Caco-2 (cell line): ENCODE measurements at regions not wholly inside any gene's neighbourhood (a gene's known extent, or its start where the extent isn't known, plus 50 kb on each side); places are given as distances from the start of the nearest gene placed in this dataset.
"Not testable (repeated sequence)": the region's sequence is repeated elsewhere in the genome, so short reads cannot be mapped to it uniquely, and the experiment has no call there.

Source experiments
- BruUV-seq: library from RNA; stranded (reverse); fragments of 400-500 nt; replicated peaks from 2 replicates; lab custom pipeline; 2021; lab: Mats Ljungman, UMichigan
- CTCF ChIA-PET: fragments of 300-600 bp; sonication (Branson Sonifier 250); formaldehyde crosslinking; loops from one replicate; lab custom pipeline; 2022; ENCODE audit warnings: antibody characterized with exemption; lab: Charles Lee
- POLR2A ChIA-PET: fragments of 300-600 bp; sonication (Branson Sonifier 250); formaldehyde crosslinking; loops from one replicate; lab custom pipeline; 2022; ENCODE audit warnings: antibody characterized with exemption; lab: Charles Lee
- DNase-seq, 2 experiments: peaks; one replicate each; pipeline versions ENCODE4 v3.0.0 to v3.0.0-alpha.2; 2020 to 2022
- H3K27me3 ChIP-seq: replicated peaks from 2 replicates; pipeline ENCODE4 v1.6.0; 2011; ENCODE audit warnings: low read length; ENCODE audit not compliant: control insufficient read depth, insufficient read depth
- H3K36me3 ChIP-seq: 2 replicates; pipeline ENCODE4 v1.5.1; 2011; ENCODE audit warnings: low read length; ENCODE audit not compliant: control insufficient read depth, insufficient read depth
- H3K4me1 ChIP-seq: fragments of 250-450 bp; sonication (Bioruptor Pico); 2 replicates; pipeline ENCODE4 v1.5.1; 2020; ENCODE audit warnings: mild to moderate bottlenecking
- H3K4me3 ChIP-seq: 2 replicates; pipeline ENCODE4 v1.5.1; 2011; ENCODE audit warnings: low read depth, mild to moderate bottlenecking, control low read depth, low read length
- H3K9me3 ChIP-seq: fragments of 250-450 bp; sonication (Bioruptor Pico); 2 replicates; pipeline ENCODE4 v1.5.1; 2020; ENCODE audit warnings: mild to moderate bottlenecking, moderate library complexity
- H3K27ac Mint-ChIP-seq: one replicate; pipeline ENCODE4 v1.8.0; 2022; ENCODE audit warnings: mixed read lengths; ENCODE audit not compliant: unreplicated experiment
- H3K27me3 Mint-ChIP-seq: one replicate; pipeline ENCODE4 v1.8.0; 2022; ENCODE audit warnings: mixed read lengths; ENCODE audit not compliant: insufficient read depth, unreplicated experiment
- H3K36me3 Mint-ChIP-seq: one replicate; pipeline ENCODE4 v1.8.0; 2022; ENCODE audit warnings: mild to moderate bottlenecking, mixed read lengths; ENCODE audit not compliant: insufficient read depth, unreplicated experiment
- H3K4me1 Mint-ChIP-seq: one replicate; pipeline ENCODE4 v1.8.0; 2022; ENCODE audit warnings: low read depth, mixed read lengths; ENCODE audit not compliant: unreplicated experiment
- H3K4me3 Mint-ChIP-seq: one replicate; pipeline ENCODE4 v1.8.0; 2022; ENCODE audit warnings: mild to moderate bottlenecking, moderate library complexity, mixed read lengths; ENCODE audit not compliant: unreplicated experiment
- H3K9me3 Mint-ChIP-seq: one replicate; pipeline ENCODE4 v1.8.0; 2022; ENCODE audit warnings: mixed read lengths; ENCODE audit not compliant: unreplicated experiment
- intact Hi-C: fragments of 100-400 bp; cut with micrococcal nuclease; formaldehyde crosslinking; loops from one replicate; pipeline ENCODE4 v1.10.0; 2022; ENCODE audit not compliant: unreplicated experiment
- TF ChIP-seq, protein P1 (sequence below), 2 experiments: fragments of 200-600 bp in 1 of 2; IDR thresholded peaks; 1 replicate in 1 of 2; 2 replicates in 1 of 2; pipeline versions ENCODE4 v1.5.1 to v1.8.0; 2011 to 2022; ENCODE audit warnings: antibody characterized with exemption in 1 of 2, control low read depth in 1 of 2, inconsistent platforms in 1 of 2, low read depth in 1 of 2, low read length in 1 of 2, mild to moderate bottlenecking in 1 of 2, moderate library complexity in 1 of 2; ENCODE audit not compliant: insufficient read depth in 1 of 2, severe bottlenecking in 1 of 2, unreplicated experiment in 1 of 2

DNA sequence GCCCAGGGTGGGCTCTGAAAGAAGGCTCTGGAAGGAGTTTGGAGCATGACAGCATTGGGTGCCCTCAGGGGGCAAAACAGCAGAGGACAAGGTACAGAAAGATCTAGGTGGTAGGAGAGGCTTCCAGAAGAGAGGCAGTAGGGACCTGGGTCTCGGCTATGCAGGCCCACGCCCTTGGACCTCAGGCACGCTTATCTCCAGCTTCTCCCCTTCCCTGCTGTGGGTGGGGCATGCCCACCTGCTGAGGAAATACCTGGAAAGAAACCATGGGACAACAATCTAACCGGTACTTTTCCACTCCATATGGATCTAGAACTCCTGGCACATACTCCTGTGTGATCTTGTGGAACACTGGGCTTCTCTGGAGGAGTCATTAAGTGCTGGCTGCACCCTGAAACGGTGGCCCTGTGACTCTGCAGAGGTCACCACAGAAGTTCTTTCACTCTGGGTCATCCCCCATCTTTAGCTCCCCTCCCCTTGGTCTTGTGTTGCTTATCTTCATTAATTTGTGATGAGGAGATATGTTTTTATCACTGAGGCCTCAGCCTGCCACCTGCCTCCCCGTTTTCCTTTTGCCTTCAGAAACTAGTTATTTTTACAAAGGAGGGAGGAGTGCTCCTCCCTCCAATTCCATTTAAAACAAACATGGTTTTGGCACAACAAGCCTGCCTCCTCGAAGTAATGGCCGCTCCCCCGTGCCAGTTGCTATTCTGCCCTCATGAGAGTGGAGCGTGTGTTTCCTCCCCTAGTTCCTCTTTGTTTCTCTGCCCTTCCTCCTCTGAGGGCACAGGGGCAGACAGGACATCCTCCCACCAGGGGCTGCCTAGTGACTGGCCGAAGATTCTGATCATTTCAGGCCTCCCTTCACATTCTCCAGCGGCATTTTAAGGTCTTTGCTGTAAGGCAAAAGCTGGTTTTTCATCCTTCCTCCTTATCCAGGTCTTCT, 78.0 kb upstream of the ATP5PO start:
- H3K4me3 ChIP-seq, result no peak overlapping the region
- H3K27ac Mint-ChIP-seq, result peak overlapping the region; percentile 30
- H3K27me3 Mint-ChIP-seq, result no peaks in the 10 kb centered on the region
- peaks cover 11% of the 10 kb centered on the region for H3K4me1 Mint-ChIP-seq
- intact Hi-C loops, result no loop called here
- CTCF ChIA-PET, result no interaction called here
- H3K4me1 ChIP-seq, result peaks cover 13% of the 10 kb centered on the region
- H3K9me3 Mint-ChIP-seq, result peaks cover 19% of the 10 kb centered on the region
- H3K36me3 Mint-ChIP-seq, result no peaks in the 10 kb centered on the region
- peak in 1 of 2 experiments; percentile 45 for DNase-seq
- H3K9me3 ChIP-seq, result no peaks in the 10 kb centered on the region
- H3K4me3 Mint-ChIP-seq, result no peak overlapping the region
- BruUV-seq, result no TSS peak
- TF ChIP-seq, protein P1, sequence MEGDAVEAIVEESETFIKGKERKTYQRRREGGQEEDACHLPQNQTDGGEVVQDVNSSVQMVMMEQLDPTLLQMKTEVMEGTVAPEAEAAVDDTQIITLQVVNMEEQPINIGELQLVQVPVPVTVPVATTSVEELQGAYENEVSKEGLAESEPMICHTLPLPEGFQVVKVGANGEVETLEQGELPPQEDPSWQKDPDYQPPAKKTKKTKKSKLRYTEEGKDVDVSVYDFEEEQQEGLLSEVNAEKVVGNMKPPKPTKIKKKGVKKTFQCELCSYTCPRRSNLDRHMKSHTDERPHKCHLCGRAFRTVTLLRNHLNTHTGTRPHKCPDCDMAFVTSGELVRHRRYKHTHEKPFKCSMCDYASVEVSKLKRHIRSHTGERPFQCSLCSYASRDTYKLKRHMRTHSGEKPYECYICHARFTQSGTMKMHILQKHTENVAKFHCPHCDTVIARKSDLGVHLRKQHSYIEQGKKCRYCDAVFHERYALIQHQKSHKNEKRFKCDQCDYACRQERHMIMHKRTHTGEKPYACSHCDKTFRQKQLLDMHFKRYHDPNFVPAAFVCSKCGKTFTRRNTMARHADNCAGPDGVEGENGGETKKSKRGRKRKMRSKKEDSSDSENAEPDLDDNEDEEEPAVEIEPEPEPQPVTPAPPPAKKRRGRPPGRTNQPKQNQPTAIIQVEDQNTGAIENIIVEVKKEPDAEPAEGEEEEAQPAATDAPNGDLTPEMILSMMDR (IDR thresholded peaks at IDR 0.05; ENCODE audit: insufficient read depth in 1 of 2, low read depth in 1 of 2, low read length in 1 of 2, severe bottlenecking in 1 of 2, unreplicated experiment in 1 of 2), result no peak
- H3K36me3 ChIP-seq, result no peaks in the 10 kb centered on the region
- no peaks in the 10 kb centered on the region for H3K27me3 ChIP-seq
- POLR2A ChIA-PET, result no interaction called here

DNA sequence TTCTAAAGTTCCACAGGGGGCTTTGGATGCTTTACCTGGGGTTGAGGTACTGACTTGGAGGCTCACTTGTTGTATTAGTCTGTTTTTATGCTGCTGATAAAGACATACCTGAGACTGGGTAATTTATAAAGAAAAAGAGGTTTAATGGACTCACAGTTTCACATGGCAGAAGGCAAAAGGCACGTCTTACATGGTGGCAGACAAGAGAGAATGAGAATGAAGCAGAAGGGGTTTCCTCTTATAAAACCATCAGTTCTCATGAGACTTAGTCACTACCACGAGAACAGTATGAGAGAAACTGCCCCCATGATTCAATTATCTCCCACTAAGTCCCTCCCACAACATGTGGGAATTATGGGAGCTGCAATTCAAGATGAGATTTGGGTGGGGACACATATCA, 76.8 kb upstream of the ATP5PO start:
- H3K36me3 ChIP-seq, H3K4me3 ChIP-seq, CTCF ChIA-PET, H3K27ac Mint-ChIP-seq, intact Hi-C loops, H3K36me3 Mint-ChIP-seq, H3K9me3 ChIP-seq, BruUV-seq, H3K27me3 ChIP-seq, DNase-seq, H3K4me3 Mint-ChIP-seq, POLR2A ChIA-PET, H3K27me3 Mint-ChIP-seq: not testable (repeated sequence)
- H3K4me1 ChIP-seq, result peaks cover 13% of the 10 kb centered on the region
- H3K9me3 Mint-ChIP-seq, result peaks cover 19% of the 10 kb centered on the region
- H3K4me1 Mint-ChIP-seq, result peaks cover 11% of the 10 kb centered on the region

DNA sequence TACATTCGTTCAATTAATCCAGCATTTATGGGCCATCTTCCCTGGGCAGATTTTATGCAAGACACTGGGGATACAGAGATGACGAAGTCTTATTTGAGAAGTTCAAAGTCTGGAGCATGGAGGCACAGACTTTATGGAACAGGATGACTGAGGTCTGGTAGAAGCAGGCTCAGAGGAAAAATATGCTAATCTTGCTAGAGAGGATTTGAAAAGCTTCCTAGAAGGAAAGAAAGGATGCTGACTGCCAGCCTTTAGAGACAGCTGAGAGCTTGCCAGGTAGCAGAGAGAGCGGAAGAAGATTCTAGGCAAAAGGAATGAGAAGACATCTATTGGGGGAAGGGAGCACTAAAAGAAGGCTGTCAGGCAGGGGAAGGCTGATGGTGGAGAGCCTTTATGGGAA, 75.5 kb upstream of the ATP5PO start:
- Histone ChIP-seq H3K4me1 (peaks cover 13% of the 10 kb centered on the region), H3K27me3 (no peaks in the 10 kb centered on the region), H3K4me3 (no peak overlapping the region), H3K9me3 (no peaks in the 10 kb centered on the region), H3K36me3 (no peaks in the 10 kb centered on the region)
- peaks cover 11% of the 10 kb centered on the region for H3K9me3 Mint-ChIP-seq
- TF ChIP-seq, protein P1 (IDR thresholded peaks at IDR 0.05; ENCODE audit: insufficient read depth in 1 of 2, low read depth in 1 of 2, low read length in 1 of 2, severe bottlenecking in 1 of 2, unreplicated experiment in 1 of 2), result no peak
- no peaks in the 10 kb centered on the region for H3K27me3 Mint-ChIP-seq
- ChIA-PET CTCF (no interaction called here), POLR2A (no interaction called here)
- no TSS peak for BruUV-seq
- intact Hi-C loops, result no loop called here
- no peak overlapping the region for H3K27ac Mint-ChIP-seq
- H3K36me3 Mint-ChIP-seq, result no peaks in the 10 kb centered on the region
- DNase-seq, result no peak
- H3K4me3 Mint-ChIP-seq, result no peak overlapping the region
- H3K4me1 Mint-ChIP-seq, result peaks cover 11% of the 10 kb centered on the region
